ENCODE measurements at regions not wholly inside any gene's neighbourhood (a gene's known extent, or its start where the extent isn't known, plus 50 kb on each side); places are given as distances from the start of the nearest gene placed in this dataset.

DNA sequence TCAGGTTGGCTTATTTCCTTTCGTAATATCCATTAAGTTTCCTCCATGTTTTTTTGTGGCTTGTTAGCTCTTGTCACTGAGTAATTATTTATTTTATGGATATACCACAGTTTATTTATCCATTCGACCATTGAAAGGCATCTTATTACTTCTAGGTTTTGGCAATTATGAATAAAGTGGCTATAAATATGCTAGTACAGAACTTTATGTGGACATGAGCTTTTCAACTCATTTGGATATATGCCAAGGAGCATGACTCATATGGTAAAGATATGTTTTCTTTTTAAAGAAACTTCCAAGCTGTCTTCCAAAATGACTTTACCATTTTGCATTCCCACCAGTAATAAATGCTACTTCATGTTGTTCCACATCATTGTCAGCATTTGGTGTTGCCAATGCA, 803.6 kb downstream of the GLUD2 start:
- no peak for TF ChIP-seq ZSCAN29 (IDR thresholded peaks at IDR 0.05)
- no peak for TF ChIP-seq CTCF (IDR thresholded peaks at IDR 0.05 in 2 of 3, conservative IDR thresholded peaks at IDR 0.05 in 1 of 3; ENCODE audit: control insufficient read depth in 2 of 3, extremely low read depth in 1 of 3, insufficient read depth in 1 of 3, low read depth in 3 of 3, low read length in 3 of 3)
- TF ChIP-seq, protein P1, sequence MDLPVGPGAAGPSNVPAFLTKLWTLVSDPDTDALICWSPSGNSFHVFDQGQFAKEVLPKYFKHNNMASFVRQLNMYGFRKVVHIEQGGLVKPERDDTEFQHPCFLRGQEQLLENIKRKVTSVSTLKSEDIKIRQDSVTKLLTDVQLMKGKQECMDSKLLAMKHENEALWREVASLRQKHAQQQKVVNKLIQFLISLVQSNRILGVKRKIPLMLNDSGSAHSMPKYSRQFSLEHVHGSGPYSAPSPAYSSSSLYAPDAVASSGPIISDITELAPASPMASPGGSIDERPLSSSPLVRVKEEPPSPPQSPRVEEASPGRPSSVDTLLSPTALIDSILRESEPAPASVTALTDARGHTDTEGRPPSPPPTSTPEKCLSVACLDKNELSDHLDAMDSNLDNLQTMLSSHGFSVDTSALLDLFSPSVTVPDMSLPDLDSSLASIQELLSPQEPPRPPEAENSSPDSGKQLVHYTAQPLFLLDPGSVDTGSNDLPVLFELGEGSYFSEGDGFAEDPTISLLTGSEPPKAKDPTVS (IDR thresholded peaks at IDR 0.05; ENCODE audit: low read depth, low read length), result no peak
- no peak for TF ChIP-seq TCF12 (IDR thresholded peaks at IDR 0.05; ENCODE audit: low read depth, low read length)
- TF ChIP-seq EED (IDR thresholded peaks at IDR 0.05; ENCODE audit: low read depth), result no peak
- no peak for TF ChIP-seq TCF7 (IDR thresholded peaks at IDR 0.05; ENCODE audit: borderline replicate concordance)
- TF ChIP-seq EP300 (IDR thresholded peaks at IDR 0.05; ENCODE audit: borderline replicate concordance in 1 of 2, control insufficient read depth in 1 of 2, low read depth in 2 of 2, low read length in 2 of 2), result no peak
- no peak for TF ChIP-seq NFIC (IDR thresholded peaks at IDR 0.05; ENCODE audit: low read depth, low read length)
- no peak for TF ChIP-seq GABPA (IDR thresholded peaks at IDR 0.05; ENCODE audit: low read depth)
- TF ChIP-seq JUND (IDR thresholded peaks at IDR 0.05; ENCODE audit: low read depth, low read length), result no peak
- TF ChIP-seq MTA2 (IDR thresholded peaks at IDR 0.05; ENCODE audit: low read depth), result no peak
- TF ChIP-seq POU2F2 (IDR thresholded peaks at IDR 0.05; ENCODE audit: borderline replicate concordance, low read depth, low read length), result no peak
- no peak for TF ChIP-seq POLR2AphosphoS5 (IDR thresholded peaks at IDR 0.05; ENCODE audit: low read length)
- TF ChIP-seq CHD2 (IDR thresholded peaks at IDR 0.05; ENCODE audit: borderline replicate concordance, low read depth, low read length), result no peak

Measured in GM12878 (cell line).